HCT116 (cell line): ENCODE measurements at regions not wholly inside any gene's neighbourhood (a gene's known extent, or its start where the extent isn't known, plus 50 kb on each side); places are given as distances from the start of the nearest gene placed in this dataset.

Source experiments
- ATAC-seq: fragments of 200-7000 bp; cut with Tn5 transposase; 2 replicates; pipeline ENCODE4 v1.9.1; 2020; ENCODE audit warnings: mild to moderate bottlenecking, moderate library complexity
- BruUV-seq: library from RNA; stranded (reverse); fragments of 400-500 nt; replicated peaks from 2 replicates; lab custom pipeline; 2021; lab: Mats Ljungman, UMichigan
- CTCF ChIA-PET: fragments of 300-600 bp; sonication (Branson Sonifier 250); formaldehyde crosslinking; loops from one replicate; lab custom pipeline; 2021; ENCODE audit warnings: antibody characterized with exemption; lab: Charles Lee
- POLR2A ChIA-PET: fragments of 300-600, 350-600 bp; sonication (Branson Sonifier 250); formaldehyde crosslinking; loops from one replicate; lab custom pipeline; 2021; ENCODE audit warnings: antibody characterized with exemption; lab: Charles Lee
- RAD21 ChIA-PET, 2 experiments: fragments of 300-600 bp; sonication (Branson Sonifier 250); formaldehyde crosslinking; loops; one replicate each; lab custom pipeline; 2023; ENCODE audit warnings: low total read pairs in 2 of 2; ENCODE audit not compliant: uncharacterized antibody in 2 of 2, unreplicated experiment in 2 of 2, low non-redundant PET in 1 of 2; lab: Charles Lee
- DNase-seq: peaks from one replicate; pipeline ENCODE4 v3.0.0-alpha.2; 2010; ENCODE audit warnings: low read depth, low spot score
- H2AFZ ChIP-seq: fragments of 200-600 bp; shearing (Covaris generic), sonication (generic); 2 replicates; pipeline ENCODE4 v1.6.1; 2017; ENCODE audit warnings: low read depth, mixed run types, mixed read lengths, antibody characterized with exemption, low read length; ENCODE audit not compliant: poor library complexity, severe bottlenecking
- H3K27ac ChIP-seq: 2 replicates; pipeline ENCODE4 v1.5.1; 2012; ENCODE audit warnings: low read depth, low read length
- H3K27me3 ChIP-seq: fragments of 200-600 bp; sonication (generic); 2 replicates; pipeline ENCODE4 v1.6.1; 2016; ENCODE audit warnings: mixed run types, low read length, mixed read lengths; ENCODE audit not compliant: insufficient read depth
- H3K36me3 ChIP-seq, 2 experiments: fragments of 200-500 bp in 1 of 2; fragments of 200-600 bp in 1 of 2; sonication (Bioruptor generic) in 1 of 2; sonication (generic) in 1 of 2; 2 replicates each; pipeline versions ENCODE4 v1.5.1 to v1.6.1; 2014 to 2016; ENCODE audit warnings: low read length in 2 of 2, inconsistent platforms in 1 of 2, mixed read lengths in 1 of 2, mixed run types in 1 of 2; ENCODE audit not compliant: insufficient read depth in 2 of 2, control insufficient read depth in 1 of 2
- H3K4me1 ChIP-seq, 2 experiments: fragments of 200-600 bp in 1 of 2; sonication (generic) in 1 of 2; 2 replicates each; pipeline versions ENCODE4 v1.5.1 to v1.6.1; 2012 to 2017; ENCODE audit warnings: low read length in 2 of 2, inconsistent platforms in 1 of 2, mild to moderate bottlenecking in 1 of 2, mixed read lengths in 1 of 2, mixed run types in 1 of 2, moderate library complexity in 1 of 2; ENCODE audit not compliant: insufficient read depth in 2 of 2, control insufficient read depth in 1 of 2
- H3K4me2 ChIP-seq: fragments of 200-600 bp; sonication (generic); 2 replicates; pipeline ENCODE4 v1.6.1; 2017; ENCODE audit warnings: mixed run types, low read length, mixed read lengths
- H3K4me3 ChIP-seq, 2 experiments: fragments of 200-600 bp in 1 of 2; sonication (generic) in 1 of 2; replicated peaks in 1 of 2; 2 replicates each; pipeline ENCODE4 v1.5.1; 2011 to 2016; ENCODE audit warnings: low read length in 2 of 2, control low read depth in 1 of 2, low read depth in 1 of 2, mild to moderate bottlenecking in 1 of 2, mixed read lengths in 1 of 2, mixed run types in 1 of 2
- H3K79me2 ChIP-seq: fragments of 200-600 bp; sonication (generic); 2 replicates; pipeline ENCODE4 v1.6.1; 2017; ENCODE audit warnings: mild to moderate bottlenecking, mixed run types, low read length, moderate library complexity, mixed read lengths; ENCODE audit not compliant: insufficient read depth
- H3K9ac ChIP-seq: fragments of 200-600 bp; sonication (generic); 2 replicates; pipeline ENCODE4 v1.6.1; 2016; ENCODE audit warnings: low read length, mixed read lengths
- H3K9me2 ChIP-seq: fragments of 200-600 bp; sonication (generic), shearing (Covaris generic); 2 replicates; pipeline ENCODE4 v1.6.1; 2017; ENCODE audit warnings: mixed run types, mild to moderate bottlenecking, moderate library complexity; ENCODE audit not compliant: insufficient read depth
- H3K9me3 ChIP-seq, 2 experiments: fragments of 200-500 bp in 1 of 2; fragments of 200-600 bp in 1 of 2; sonication (Bioruptor generic) in 1 of 2; sonication (generic) in 1 of 2; 2 replicates each; pipeline ENCODE4 v1.6.1; 2014 to 2017; ENCODE audit warnings: low read length in 2 of 2, mixed read lengths in 2 of 2, inconsistent platforms in 1 of 2, low read depth in 1 of 2, mild to moderate bottlenecking in 1 of 2, mixed run types in 1 of 2, moderate library complexity in 1 of 2; ENCODE audit not compliant: control insufficient read depth in 1 of 2, insufficient read depth in 1 of 2
- H4K20me1 ChIP-seq: fragments of 200-600 bp; sonication (generic), shearing (Covaris generic); 2 replicates; pipeline ENCODE4 v1.6.1; 2017; ENCODE audit warnings: mixed run types, mild to moderate bottlenecking, moderate library complexity; ENCODE audit not compliant: insufficient read depth
- CBX3 ChIP-seq: IDR thresholded peaks from 2 replicates; pipeline ENCODE4 v1.6.1; 2012; ENCODE audit warnings: low read depth
- POLR2A ChIP-seq: IDR thresholded peaks from 2 replicates; pipeline ENCODE4 v1.7.0; 2011; ENCODE audit warnings: borderline replicate concordance; ENCODE audit not compliant: insufficient read depth, insufficient read length; ENCODE audit errors: extremely low read depth
- RAD21 ChIP-seq: IDR thresholded peaks from 2 replicates; pipeline ENCODE4 v1.6.1; 2012; ENCODE audit warnings: low read depth, mild to moderate bottlenecking
- SP1 ChIP-seq: IDR thresholded peaks from 2 replicates; pipeline ENCODE4 v1.6.1; 2012; ENCODE audit warnings: low read depth
- SRF ChIP-seq: IDR thresholded peaks from 2 replicates; pipeline ENCODE4 v1.6.1; 2012; ENCODE audit warnings: low read depth
- YY1 ChIP-seq: IDR thresholded peaks from 2 replicates; pipeline ENCODE4 v1.6.1; 2011; ENCODE audit warnings: low read length, low read depth, moderate library complexity, mild to moderate bottlenecking; ENCODE audit not compliant: insufficient replicate concordance; ENCODE audit errors: extremely low read depth
- ZNF274 ChIP-seq: fragments of 200-500 bp; sonication (Bioruptor generic); IDR thresholded peaks from 2 replicates; pipeline ENCODE4 v1.6.1; 2014; ENCODE audit warnings: mild to moderate bottlenecking, low read depth, low read length, inconsistent platforms
- intact Hi-C: fragments of 100-400 bp; cut with micrococcal nuclease; formaldehyde crosslinking; loops from 2 replicates; pipeline ENCODE4 v1.10.0; 2022
- TF ChIP-seq, protein P1 (sequence below): IDR thresholded peaks from 2 replicates; pipeline ENCODE4 v1.6.1; 2011; ENCODE audit warnings: mild to moderate bottlenecking, low read length, moderate library complexity; ENCODE audit not compliant: insufficient replicate concordance; ENCODE audit errors: extremely low read depth
- TF ChIP-seq, protein P2 (sequence below): IDR thresholded peaks from 2 replicates; pipeline ENCODE4 v1.6.1; 2012
- TF ChIP-seq, protein P3 (sequence below): IDR thresholded peaks from 2 replicates; pipeline ENCODE4 v1.6.1; 2012

DNA sequence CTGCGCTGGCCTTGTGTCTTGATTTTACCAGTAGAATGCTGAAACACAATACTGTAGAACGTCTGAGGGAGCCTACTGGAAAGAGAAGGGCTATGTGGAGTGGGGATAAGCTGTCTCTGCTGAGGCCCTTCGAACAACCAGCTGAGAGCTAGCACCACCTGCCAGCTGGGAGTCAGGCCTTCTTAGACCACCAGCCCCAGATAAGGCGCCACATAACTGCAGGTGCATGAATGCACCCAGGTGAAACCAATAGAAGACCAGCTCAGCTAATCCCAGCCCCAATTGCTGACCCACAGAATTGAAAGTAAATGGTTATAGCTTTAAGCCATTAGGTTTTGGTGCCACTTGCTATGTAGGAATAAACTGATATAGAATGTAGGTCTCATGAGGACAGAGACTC is 438.4 kb downstream of the ADRA2A start:
- ChIA-PET CTCF (no interaction called here), RAD21 (no interaction called here), POLR2A (no interaction called here)
- Histone ChIP-seq H3K27ac (no peak overlapping the region), H3K4me2 (no peak overlapping the region), H3K79me2 (no peaks in the 10 kb centered on the region), H3K4me1 (no peaks in the 10 kb centered on the region), H3K9me3 (no peaks in the 10 kb centered on the region), H3K9me2 (no peaks in the 10 kb centered on the region), H2AFZ (no peak overlapping the region), H3K27me3 (peaks cover 21% of the 10 kb centered on the region), H3K36me3 (no peaks in the 10 kb centered on the region), H4K20me1 (no peaks in the 10 kb centered on the region), H3K9ac (no peak overlapping the region), H3K4me3 (no peak overlapping the region)
- TF ChIP-seq POLR2A (no peak), CBX3 (no peak), YY1 (no peak), SRF (no peak), ZNF274 (no peak), SP1 (no peak), RAD21 (no peak)
- TF ChIP-seq, protein P1, sequence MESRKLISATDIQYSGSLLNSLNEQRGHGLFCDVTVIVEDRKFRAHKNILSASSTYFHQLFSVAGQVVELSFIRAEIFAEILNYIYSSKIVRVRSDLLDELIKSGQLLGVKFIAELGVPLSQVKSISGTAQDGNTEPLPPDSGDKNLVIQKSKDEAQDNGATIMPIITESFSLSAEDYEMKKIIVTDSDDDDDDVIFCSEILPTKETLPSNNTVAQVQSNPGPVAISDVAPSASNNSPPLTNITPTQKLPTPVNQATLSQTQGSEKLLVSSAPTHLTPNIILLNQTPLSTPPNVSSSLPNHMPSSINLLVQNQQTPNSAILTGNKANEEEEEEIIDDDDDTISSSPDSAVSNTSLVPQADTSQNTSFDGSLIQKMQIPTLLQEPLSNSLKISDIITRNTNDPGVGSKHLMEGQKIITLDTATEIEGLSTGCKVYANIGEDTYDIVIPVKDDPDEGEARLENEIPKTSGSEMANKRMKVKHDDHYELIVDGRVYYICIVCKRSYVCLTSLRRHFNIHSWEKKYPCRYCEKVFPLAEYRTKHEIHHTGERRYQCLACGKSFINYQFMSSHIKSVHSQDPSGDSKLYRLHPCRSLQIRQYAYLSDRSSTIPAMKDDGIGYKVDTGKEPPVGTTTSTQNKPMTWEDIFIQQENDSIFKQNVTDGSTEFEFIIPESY, result no peak
- TF ChIP-seq, protein P2, sequence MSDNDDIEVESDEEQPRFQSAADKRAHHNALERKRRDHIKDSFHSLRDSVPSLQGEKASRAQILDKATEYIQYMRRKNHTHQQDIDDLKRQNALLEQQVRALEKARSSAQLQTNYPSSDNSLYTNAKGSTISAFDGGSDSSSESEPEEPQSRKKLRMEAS, result no peak
- TF ChIP-seq, protein P3, sequence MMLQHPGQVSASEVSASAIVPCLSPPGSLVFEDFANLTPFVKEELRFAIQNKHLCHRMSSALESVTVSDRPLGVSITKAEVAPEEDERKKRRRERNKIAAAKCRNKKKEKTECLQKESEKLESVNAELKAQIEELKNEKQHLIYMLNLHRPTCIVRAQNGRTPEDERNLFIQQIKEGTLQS, result no peak
- no TSS peak for BruUV-seq
- intact Hi-C loops, result no loop called here
- ATAC-seq (no peak), DNase-seq (no peak)
